Stimulated activated CD4-positive, alpha-beta T cell treated with anti-CD3 and anti-CD28 coated beads, TNF-alpha, amount 100 ng/mL, for 1 hour (primary cell): ENCODE measurements at regions not wholly inside any gene's neighbourhood (a gene's known extent, or its start where the extent isn't known, plus 50 kb on each side); places are given as distances from the start of the nearest gene placed in this dataset.

Experiments used
- DNase-seq, 3 donors: peaks; one replicate each; pipeline ENCODE4 v3.0.0-alpha.2; 2020; ENCODE audit warnings: low read depth in 3 of 3, low spot score in 1 of 3

- DNase-seq = no peak
Measured at GRCh38 chr4:56093576-56093975, 144.8 kb downstream of the CEP135 start.

GRCh38 chr4:56092540-56092939, 143.8 kb downstream of the CEP135 start:
- no peak for DNase-seq

- no peak for DNase-seq
Measured at GRCh38 chr4:56086561-56086960, 137.8 kb downstream of the CEP135 start.

GRCh38 chr4:56086073-56086541, 137.4 kb downstream of the CEP135 start:
- DNase-seq = no peak

- no peak for DNase-seq
Measured at GRCh38 chr4:56085275-56085674, 136.5 kb downstream of the CEP135 start.

DNA sequence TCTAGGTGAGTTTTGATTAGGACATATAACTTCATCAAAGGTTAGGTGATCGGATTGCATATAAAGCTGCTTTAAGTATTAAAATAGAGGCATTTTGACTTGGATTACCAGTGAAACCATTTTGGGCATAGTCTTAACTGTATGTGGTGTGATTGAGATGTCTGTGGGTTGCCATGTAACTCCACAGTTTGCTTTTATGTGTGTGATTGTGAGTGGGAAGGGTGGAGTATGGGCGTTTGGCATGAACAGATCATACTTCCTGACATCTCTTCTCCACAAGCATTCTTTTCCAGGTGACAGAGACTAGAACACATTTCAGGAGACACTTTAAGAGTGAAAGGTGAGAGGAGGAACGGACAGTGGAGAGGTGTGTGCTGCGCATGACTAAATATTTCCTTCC, 136.1 kb downstream of the CEP135 start:
- DNase-seq = no peak
